ENCODE measurements at regions not wholly inside any gene's neighbourhood (a gene's known extent, or its start where the extent isn't known, plus 50 kb on each side); places are given as distances from the start of the nearest gene placed in this dataset.

GRCh38 chr7:24508316-24508715 is 64.9 kb upstream of the PALS2 start:
- no peak for TF ChIP-seq ZFX (IDR thresholded peaks at IDR 0.05)
- no peak for TF ChIP-seq CTCF (conservative IDR thresholded peaks at IDR 0.05)
- H3K27ac ChIP-seq = no peak overlapping the region

- no peak overlapping the region for H3K27ac ChIP-seq
- TF ChIP-seq ZFX (IDR thresholded peaks at IDR 0.05) (no peak), CTCF (conservative IDR thresholded peaks at IDR 0.05) (no peak)
Measured at GRCh38 chr7:24510759-24511158, 62.5 kb upstream of the PALS2 start.

GRCh38 chr7:24517166-24517565 is 56.1 kb upstream of the PALS2 start:
- no peak for TF ChIP-seq CTCF (conservative IDR thresholded peaks at IDR 0.05)
- no peak for TF ChIP-seq ZFX (IDR thresholded peaks at IDR 0.05)
- H3K27ac ChIP-seq = no peak overlapping the region

- no peak for TF ChIP-seq ZFX (IDR thresholded peaks at IDR 0.05)
- TF ChIP-seq CTCF (conservative IDR thresholded peaks at IDR 0.05) = no peak
- no peak overlapping the region for H3K27ac ChIP-seq
Measured at GRCh38 chr7:24521917-24522623, 51.2 kb upstream of the PALS2 start.

All from C4-2B (cell line).